Hepatocyte (in vitro differentiated cells): ENCODE measurements at regions not wholly inside any gene's neighbourhood (a gene's known extent, or its start where the extent isn't known, plus 50 kb on each side); places are given as distances from the start of the nearest gene placed in this dataset.

Experiments used
- DNase-seq: peaks from one replicate; pipeline ENCODE4 v3.0.0-alpha.2; 2016; ENCODE audit warnings: low spot score
- H2AFZ ChIP-seq: fragments of 200-600 bp; sonication (generic); 2 replicates; pipeline ENCODE4 v1.6.0; 2016; ENCODE audit warnings: antibody characterized with exemption, mild to moderate bottlenecking
- H3K27ac ChIP-seq: fragments of 200-600 bp; sonication (generic); 2 replicates; pipeline ENCODE4 v1.5.1; 2016; ENCODE audit warnings: mild to moderate bottlenecking
- H3K27me3 ChIP-seq: fragments of 200-600 bp; sonication (generic); 2 replicates; pipeline ENCODE4 v1.6.1; 2016
- H3K36me3 ChIP-seq: fragments of 200-600 bp; sonication (generic); replicated peaks from 2 replicates; pipeline ENCODE4 v1.5.1; 2016; ENCODE audit warnings: low read depth; ENCODE audit not compliant: insufficient read depth
- H3K4me1 ChIP-seq: fragments of 200-600 bp; sonication (generic); 2 replicates; pipeline ENCODE4 v1.5.1; 2016; ENCODE audit warnings: mild to moderate bottlenecking, moderate library complexity; ENCODE audit not compliant: insufficient read depth
- H3K4me2 ChIP-seq: fragments of 200-600 bp; sonication (generic); 2 replicates; pipeline ENCODE4 v1.6.0; 2016
- H3K4me3 ChIP-seq: fragments of 200-600 bp; sonication (generic); 2 replicates; pipeline ENCODE4 v1.5.1; 2016; ENCODE audit warnings: mild to moderate bottlenecking
- H3K79me2 ChIP-seq: fragments of 200-600 bp; sonication (generic); 2 replicates; pipeline ENCODE4 v1.6.0; 2017; ENCODE audit warnings: mild to moderate bottlenecking
- H3K9me2 ChIP-seq: fragments of 200-600 bp; sonication (generic); replicated peaks from 2 replicates; pipeline ENCODE4 v1.6.0; 2017; ENCODE audit warnings: mild to moderate bottlenecking; ENCODE audit not compliant: insufficient read depth
- H3K9me3 ChIP-seq: fragments of 200-600 bp; sonication (generic); 2 replicates; pipeline ENCODE4 v1.5.1; 2016; ENCODE audit warnings: low read depth, mild to moderate bottlenecking
- H4K20me1 ChIP-seq: fragments of 200-600 bp; sonication (generic); 2 replicates; pipeline ENCODE4 v1.6.0; 2016; ENCODE audit warnings: mild to moderate bottlenecking; ENCODE audit not compliant: insufficient read depth, poor library complexity, severe bottlenecking
- CTCF ChIP-seq: fragments of 200-600 bp; sonication (generic); IDR thresholded peaks from 2 replicates; pipeline ENCODE4 v1.5.1; 2016; ENCODE audit warnings: antibody characterized with exemption, mild to moderate bottlenecking; ENCODE audit not compliant: poor library complexity
- EZH2 ChIP-seq: fragments of 200-600 bp; sonication (generic); IDR thresholded peaks from 2 replicates; pipeline ENCODE4 v1.6.1; 2016; ENCODE audit warnings: antibody characterized with exemption, mild to moderate bottlenecking, borderline replicate concordance
- EZH2phosphoT487 ChIP-seq: fragments of 200-600 bp; sonication (generic); IDR thresholded peaks from one replicate; pipeline ENCODE4 v1.6.1; 2018; ENCODE audit warnings: antibody characterized with exemption, mild to moderate bottlenecking, low read depth, moderate library complexity; ENCODE audit not compliant: unreplicated experiment, severe bottlenecking
- WGBS: methylation state at CpG from one replicate; pipeline ENCODE4 v1.1.6; 2016; ENCODE audit warnings: low lambda C conversion rate; ENCODE audit errors: missing lambda C conversion rate; 5-methylcytosine and 5-hydroxymethylcytosine counted together

- no peak for DNase-seq
- WGBS = 80% methylated on average over 2 of the region's 2 CpGs
These were observed 165.4 kb downstream of the FOXG1 start for GRCh38 chr14:28931999-28932398.

GRCh38 chr14:28936601-28937000 lies 170.0 kb downstream of the FOXG1 start:
- H3K27ac ChIP-seq = no peak overlapping the region

More at GRCh38 chr14:28931999-28932398, 165.4 kb downstream of the FOXG1 start:
- Histone ChIP-seq H3K4me2 (no peak overlapping the region), H3K27ac (no peak overlapping the region), H3K9me3 (peaks cover 4% of the 10 kb centered on the region), H3K27me3 (no peaks in the 10 kb centered on the region), H3K9me2 (no peaks in the 10 kb centered on the region), H2AFZ (no peak overlapping the region), H3K36me3 (no peaks in the 10 kb centered on the region), H4K20me1 (no peaks in the 10 kb centered on the region), H3K4me3 (no peak overlapping the region), H3K4me1 (no peaks in the 10 kb centered on the region), H3K79me2 (no peaks in the 10 kb centered on the region)
- no peak for TF ChIP-seq EZH2
- TF ChIP-seq EZH2phosphoT487 = no peak
- TF ChIP-seq CTCF = no peak

GRCh38 chr14:28941758-28942157 lies 175.2 kb downstream of the FOXG1 start:
- H3K4me1 ChIP-seq = no peaks in the 10 kb centered on the region
- TF ChIP-seq EZH2phosphoT487 (no peak), CTCF (no peak), EZH2 (no peak)
- H3K36me3 ChIP-seq = no peaks in the 10 kb centered on the region
- no peaks in the 10 kb centered on the region for H4K20me1 ChIP-seq
- H3K79me2 ChIP-seq = no peaks in the 10 kb centered on the region
- no peaks in the 10 kb centered on the region for H3K9me2 ChIP-seq
- no peak overlapping the region for H3K27ac ChIP-seq
- H3K4me3 ChIP-seq = no peak overlapping the region
- no peak for DNase-seq
- 89% methylated on average over 1 of the region's 1 CpG for WGBS
- no peak overlapping the region for H3K4me2 ChIP-seq
- no peaks in the 10 kb centered on the region for H3K27me3 ChIP-seq
- H2AFZ ChIP-seq = no peak overlapping the region
- no peaks in the 10 kb centered on the region for H3K9me3 ChIP-seq

More at GRCh38 chr14:28936601-28937000, 170.0 kb downstream of the FOXG1 start:
- Histone ChIP-seq H3K79me2 (no peaks in the 10 kb centered on the region), H3K36me3 (no peaks in the 10 kb centered on the region), H4K20me1 (no peaks in the 10 kb centered on the region), H2AFZ (no peak overlapping the region), H3K4me1 (no peaks in the 10 kb centered on the region), H3K9me3 (peaks cover 4% of the 10 kb centered on the region), H3K4me2 (no peak overlapping the region), H3K9me2 (no peaks in the 10 kb centered on the region), H3K27me3 (no peaks in the 10 kb centered on the region), H3K4me3 (no peak overlapping the region)
- DNase-seq = no peak
- no peak for TF ChIP-seq EZH2
- TF ChIP-seq EZH2phosphoT487 = no peak
- no peak for TF ChIP-seq CTCF

- Histone ChIP-seq H3K36me3 (no peaks in the 10 kb centered on the region), H3K27ac (no peak overlapping the region), H4K20me1 (no peaks in the 10 kb centered on the region), H3K9me3 (no peaks in the 10 kb centered on the region), H2AFZ (no peak overlapping the region), H3K27me3 (no peaks in the 10 kb centered on the region), H3K79me2 (no peaks in the 10 kb centered on the region), H3K9me2 (no peaks in the 10 kb centered on the region), H3K4me2 (no peak overlapping the region), H3K4me3 (no peak overlapping the region), H3K4me1 (no peaks in the 10 kb centered on the region)
- no peak for DNase-seq
- WGBS = 73% methylated on average over 2 of the region's 2 CpGs
- no peak for TF ChIP-seq EZH2phosphoT487
These were observed 178.0 kb downstream of the FOXG1 start for GRCh38 chr14:28944605-28945004.
